SK-N-SH treated with all-trans-retinoic acid at 6 μM for 48 hours (cell line): ENCODE measurements at regions not wholly inside any gene's neighbourhood (a gene's known extent, or its start where the extent isn't known, plus 50 kb on each side); places are given as distances from the start of the nearest gene placed in this dataset.

Experiments used
- ATAC-seq: fragments of 200-7000 bp; cut with Tn5 transposase; 3 replicates; pipeline ENCODE4 v1.9.1; 2020; ENCODE audit warnings: mild to moderate bottlenecking, moderate library complexity
- ARNTL ChIP-seq: fragments of 450-650 bp; formaldehyde crosslinking; IDR thresholded peaks from 2 replicates; pipeline ENCODE4 v1.5.0; 2020; ENCODE audit warnings: low read depth, mild to moderate bottlenecking, moderate library complexity, borderline replicate concordance
- BACH2 ChIP-seq: fragments of 250-450 bp; sonication (Bioruptor Pico); IDR thresholded peaks from 2 replicates; pipeline ENCODE4 v1.9.0; 2021; ENCODE audit warnings: mild to moderate bottlenecking, borderline replicate concordance
- ESRRG ChIP-seq: fragments of 250-450 bp; sonication (Bioruptor Pico); IDR thresholded peaks from 2 replicates; pipeline ENCODE4 v1.6.1; 2021; ENCODE audit warnings: mild to moderate bottlenecking
- GLIS3 ChIP-seq: fragments of 250-450 bp; sonication (Bioruptor Pico); IDR thresholded peaks from 2 replicates; pipeline ENCODE4 v1.5.0; 2020; ENCODE audit warnings: mild to moderate bottlenecking, moderate library complexity
- ISL1 ChIP-seq: fragments of 250-450 bp; sonication (Bioruptor Pico); IDR thresholded peaks from 2 replicates; pipeline ENCODE4 v2.1.2; 2022; ENCODE audit warnings: mild to moderate bottlenecking, moderate library complexity
- PPARA ChIP-seq: fragments of 250-450 bp; sonication (Bioruptor Pico); IDR thresholded peaks from 2 replicates; pipeline ENCODE4 v1.5.0; 2020; ENCODE audit warnings: mild to moderate bottlenecking, borderline replicate concordance
- RARB ChIP-seq: fragments of 250-450 bp; sonication (Bioruptor Pico); IDR thresholded peaks from 2 replicates; pipeline ENCODE4 v1.8.0; 2021; ENCODE audit warnings: mild to moderate bottlenecking, moderate library complexity
- SNAI2 ChIP-seq: fragments of 250-450 bp; sonication (Bioruptor Pico); IDR thresholded peaks from 2 replicates; pipeline ENCODE4 v1.5.0; 2020; ENCODE audit warnings: mild to moderate bottlenecking, moderate library complexity
- TCF4 ChIP-seq: fragments of 250-450 bp; sonication (Bioruptor Pico); IDR thresholded peaks from 2 replicates; pipeline ENCODE4 v1.8.0; 2021; ENCODE audit warnings: mild to moderate bottlenecking, moderate library complexity, borderline replicate concordance
- TOX ChIP-seq: fragments of 250-450 bp; sonication (Bioruptor Pico); IDR thresholded peaks from 2 replicates; pipeline ENCODE4 v1.8.0; 2021; ENCODE audit warnings: mild to moderate bottlenecking, moderate library complexity, borderline replicate concordance
- ZC3H10 ChIP-seq: fragments of 250-450 bp; sonication (Bioruptor Pico); IDR thresholded peaks from 2 replicates; pipeline ENCODE4 v1.5.1; 2021; ENCODE audit warnings: mild to moderate bottlenecking, moderate library complexity
- ZFP3 ChIP-seq: fragments of 250-450 bp; sonication (Bioruptor Pico); IDR thresholded peaks from 2 replicates; pipeline ENCODE4 v1.5.0; 2020; ENCODE audit warnings: mild to moderate bottlenecking, moderate library complexity
- ZFP30 ChIP-seq: fragments of 450-650 bp; formaldehyde crosslinking; IDR thresholded peaks from 2 replicates; pipeline ENCODE4 v1.5.0; 2022; ENCODE audit warnings: mild to moderate bottlenecking, moderate library complexity
- ZNF565 ChIP-seq: fragments of 450-650 bp; formaldehyde crosslinking; conservative IDR thresholded peaks from 2 replicates; pipeline ENCODE4 v1.5.0; 2020; ENCODE audit warnings: low read depth, mild to moderate bottlenecking, moderate library complexity
- ZNF70 ChIP-seq: fragments of 450-650 bp; formaldehyde crosslinking; IDR thresholded peaks from 2 replicates; pipeline ENCODE4 v1.5.0; 2020; ENCODE audit warnings: mild to moderate bottlenecking, moderate library complexity
- TF ChIP-seq, protein P1 (sequence below): fragments of 250-450 bp; sonication (Bioruptor Pico); IDR thresholded peaks from 2 replicates; pipeline ENCODE4 v1.5.1; 2020; ENCODE audit warnings: low read depth, mild to moderate bottlenecking, moderate library complexity
- TF ChIP-seq, protein P2 (sequence below): fragments of 250-450 bp; sonication (Bioruptor Pico); IDR thresholded peaks from 2 replicates; pipeline ENCODE4 v1.5.0; 2020; ENCODE audit warnings: mild to moderate bottlenecking, moderate library complexity
- TF ChIP-seq, protein P3 (sequence below): fragments of 250-450 bp; sonication (Bioruptor Pico); IDR thresholded peaks from 2 replicates; pipeline ENCODE4 v1.8.0; 2020; ENCODE audit warnings: mild to moderate bottlenecking, moderate library complexity, borderline replicate concordance
- TF ChIP-seq, protein P4 (sequence below): fragments of 250-450 bp; sonication (Bioruptor Pico); IDR thresholded peaks from 2 replicates; pipeline ENCODE4 v1.8.0; 2021; ENCODE audit warnings: low read depth, mild to moderate bottlenecking, moderate library complexity, borderline replicate concordance

DNA sequence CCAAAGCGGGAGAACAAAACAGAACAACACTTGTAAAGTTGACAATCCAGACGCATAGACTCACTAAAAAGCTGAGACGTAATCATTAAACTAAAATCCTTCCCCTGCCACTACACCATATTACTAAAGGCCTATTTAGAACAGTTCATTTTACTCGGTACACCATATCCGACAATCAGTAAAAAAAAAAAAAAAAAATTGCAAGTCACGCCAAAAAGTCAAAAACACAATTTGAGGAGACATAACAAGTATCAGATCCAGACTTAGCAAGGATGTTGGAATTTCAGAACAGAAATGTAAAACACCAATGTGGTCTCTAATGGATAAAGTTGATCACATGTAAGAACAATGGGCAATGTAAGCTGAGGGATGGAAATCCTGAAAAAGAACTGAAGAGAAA, 1899.4 kb downstream of the STIM2 start (continued):
- TF ChIP-seq, protein P1, sequence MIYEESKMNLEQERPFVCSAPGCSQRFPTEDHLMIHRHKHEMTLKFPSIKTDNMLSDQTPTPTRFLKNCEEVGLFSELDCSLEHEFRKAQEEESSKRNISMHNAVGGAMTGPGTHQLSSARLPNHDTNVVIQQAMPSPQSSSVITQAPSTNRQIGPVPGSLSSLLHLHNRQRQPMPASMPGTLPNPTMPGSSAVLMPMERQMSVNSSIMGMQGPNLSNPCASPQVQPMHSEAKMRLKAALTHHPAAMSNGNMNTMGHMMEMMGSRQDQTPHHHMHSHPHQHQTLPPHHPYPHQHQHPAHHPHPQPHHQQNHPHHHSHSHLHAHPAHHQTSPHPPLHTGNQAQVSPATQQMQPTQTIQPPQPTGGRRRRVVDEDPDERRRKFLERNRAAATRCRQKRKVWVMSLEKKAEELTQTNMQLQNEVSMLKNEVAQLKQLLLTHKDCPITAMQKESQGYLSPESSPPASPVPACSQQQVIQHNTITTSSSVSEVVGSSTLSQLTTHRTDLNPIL (CRISPR knock-in tag) = no peak
- no peak for TF ChIP-seq ISL1 (CRISPR knock-in tag)
- TF ChIP-seq ZNF565 (CRISPR knock-in tag) = no peak
- TF ChIP-seq, protein P2, sequence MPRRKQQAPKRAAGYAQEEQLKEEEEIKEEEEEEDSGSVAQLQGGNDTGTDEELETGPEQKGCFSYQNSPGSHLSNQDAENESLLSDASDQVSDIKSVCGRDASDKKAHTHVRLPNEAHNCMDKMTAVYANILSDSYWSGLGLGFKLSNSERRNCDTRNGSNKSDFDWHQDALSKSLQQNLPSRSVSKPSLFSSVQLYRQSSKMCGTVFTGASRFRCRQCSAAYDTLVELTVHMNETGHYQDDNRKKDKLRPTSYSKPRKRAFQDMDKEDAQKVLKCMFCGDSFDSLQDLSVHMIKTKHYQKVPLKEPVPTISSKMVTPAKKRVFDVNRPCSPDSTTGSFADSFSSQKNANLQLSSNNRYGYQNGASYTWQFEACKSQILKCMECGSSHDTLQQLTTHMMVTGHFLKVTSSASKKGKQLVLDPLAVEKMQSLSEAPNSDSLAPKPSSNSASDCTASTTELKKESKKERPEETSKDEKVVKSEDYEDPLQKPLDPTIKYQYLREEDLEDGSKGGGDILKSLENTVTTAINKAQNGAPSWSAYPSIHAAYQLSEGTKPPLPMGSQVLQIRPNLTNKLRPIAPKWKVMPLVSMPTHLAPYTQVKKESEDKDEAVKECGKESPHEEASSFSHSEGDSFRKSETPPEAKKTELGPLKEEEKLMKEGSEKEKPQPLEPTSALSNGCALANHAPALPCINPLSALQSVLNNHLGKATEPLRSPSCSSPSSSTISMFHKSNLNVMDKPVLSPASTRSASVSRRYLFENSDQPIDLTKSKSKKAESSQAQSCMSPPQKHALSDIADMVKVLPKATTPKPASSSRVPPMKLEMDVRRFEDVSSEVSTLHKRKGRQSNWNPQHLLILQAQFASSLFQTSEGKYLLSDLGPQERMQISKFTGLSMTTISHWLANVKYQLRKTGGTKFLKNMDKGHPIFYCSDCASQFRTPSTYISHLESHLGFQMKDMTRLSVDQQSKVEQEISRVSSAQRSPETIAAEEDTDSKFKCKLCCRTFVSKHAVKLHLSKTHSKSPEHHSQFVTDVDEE (CRISPR knock-in tag) = no peak
- TF ChIP-seq, all 23 proteins: peak for 0

DNA sequence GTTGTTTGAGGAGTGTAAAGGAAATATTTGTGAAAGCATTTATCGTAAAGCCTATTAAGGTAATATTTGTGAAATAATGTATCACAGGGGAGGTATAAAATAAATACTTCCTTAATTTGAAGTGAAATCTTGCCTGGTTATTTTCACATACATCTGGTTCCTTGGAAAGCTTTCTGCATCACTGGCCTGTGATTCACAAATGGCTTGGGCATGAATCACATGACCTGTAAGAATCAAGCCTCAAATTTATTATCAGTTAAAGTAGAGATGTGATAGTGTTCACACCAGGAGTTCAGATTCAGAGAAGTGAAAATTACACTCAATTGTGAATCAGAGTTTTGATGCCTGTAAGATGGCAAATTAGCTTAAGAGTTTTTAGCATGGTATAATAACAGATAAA, 1911.4 kb downstream of the STIM2 start:
- TF ChIP-seq ARNTL (CRISPR knock-in tag) (no peak), TCF4 (CRISPR knock-in tag) (no peak), TOX (no peak), ZFP3 (CRISPR knock-in tag) (no peak), BACH2 (CRISPR knock-in tag) (no peak), ZNF70 (CRISPR knock-in tag) (no peak), SNAI2 (CRISPR knock-in tag) (no peak), PPARA (CRISPR knock-in tag) (no peak)
- TF ChIP-seq, protein P1 (CRISPR knock-in tag) = no peak
- TF ChIP-seq, protein P3, sequence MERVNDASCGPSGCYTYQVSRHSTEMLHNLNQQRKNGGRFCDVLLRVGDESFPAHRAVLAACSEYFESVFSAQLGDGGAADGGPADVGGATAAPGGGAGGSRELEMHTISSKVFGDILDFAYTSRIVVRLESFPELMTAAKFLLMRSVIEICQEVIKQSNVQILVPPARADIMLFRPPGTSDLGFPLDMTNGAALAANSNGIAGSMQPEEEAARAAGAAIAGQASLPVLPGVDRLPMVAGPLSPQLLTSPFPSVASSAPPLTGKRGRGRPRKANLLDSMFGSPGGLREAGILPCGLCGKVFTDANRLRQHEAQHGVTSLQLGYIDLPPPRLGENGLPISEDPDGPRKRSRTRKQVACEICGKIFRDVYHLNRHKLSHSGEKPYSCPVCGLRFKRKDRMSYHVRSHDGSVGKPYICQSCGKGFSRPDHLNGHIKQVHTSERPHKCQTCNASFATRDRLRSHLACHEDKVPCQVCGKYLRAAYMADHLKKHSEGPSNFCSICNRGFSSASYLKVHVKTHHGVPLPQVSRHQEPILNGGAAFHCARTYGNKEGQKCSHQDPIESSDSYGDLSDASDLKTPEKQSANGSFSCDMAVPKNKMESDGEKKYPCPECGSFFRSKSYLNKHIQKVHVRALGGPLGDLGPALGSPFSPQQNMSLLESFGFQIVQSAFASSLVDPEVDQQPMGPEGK (CRISPR knock-in tag) = no peak
- TF ChIP-seq, protein P2 (CRISPR knock-in tag) = no peak
- TF ChIP-seq, protein P4, sequence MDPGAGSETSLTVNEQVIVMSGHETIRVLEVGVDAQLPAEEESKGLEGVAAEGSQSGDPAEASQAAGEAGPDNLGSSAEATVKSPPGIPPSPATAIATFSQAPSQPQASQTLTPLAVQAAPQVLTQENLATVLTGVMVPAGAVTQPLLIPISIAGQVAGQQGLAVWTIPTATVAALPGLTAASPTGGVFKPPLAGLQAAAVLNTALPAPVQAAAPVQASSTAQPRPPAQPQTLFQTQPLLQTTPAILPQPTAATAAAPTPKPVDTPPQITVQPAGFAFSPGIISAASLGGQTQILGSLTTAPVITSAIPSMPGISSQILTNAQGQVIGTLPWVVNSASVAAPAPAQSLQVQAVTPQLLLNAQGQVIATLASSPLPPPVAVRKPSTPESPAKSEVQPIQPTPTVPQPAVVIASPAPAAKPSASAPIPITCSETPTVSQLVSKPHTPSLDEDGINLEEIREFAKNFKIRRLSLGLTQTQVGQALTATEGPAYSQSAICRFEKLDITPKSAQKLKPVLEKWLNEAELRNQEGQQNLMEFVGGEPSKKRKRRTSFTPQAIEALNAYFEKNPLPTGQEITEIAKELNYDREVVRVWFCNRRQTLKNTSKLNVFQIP (CRISPR knock-in tag) = no peak
- no peak for ATAC-seq

DNA sequence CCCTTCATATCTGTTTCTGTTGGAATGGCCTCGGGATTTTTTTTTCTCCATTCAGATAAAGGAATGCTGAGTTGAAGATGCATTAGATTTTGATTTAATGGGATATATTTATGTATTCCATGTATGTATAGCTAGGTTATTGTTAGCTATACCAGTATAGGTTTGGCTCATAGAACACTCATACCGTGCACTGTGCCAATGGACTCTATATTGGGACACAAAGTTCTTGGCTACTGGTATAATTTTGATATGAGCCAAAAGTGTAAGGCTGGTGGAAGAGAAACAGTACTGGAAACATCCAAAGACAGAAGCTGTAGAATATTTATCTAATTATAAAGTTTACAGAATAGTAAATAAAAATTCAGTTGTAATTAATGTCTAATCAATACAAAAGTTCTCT, 1912.1 kb downstream of the STIM2 start:
- no peak for ATAC-seq
- TF ChIP-seq TCF4 (CRISPR knock-in tag) = no peak
- no peak for TF ChIP-seq ZC3H10 (CRISPR knock-in tag)
- TF ChIP-seq ZFP30 (CRISPR knock-in tag) = no peak
- no peak for TF ChIP-seq PPARA (CRISPR knock-in tag)
- TF ChIP-seq GLIS3 (CRISPR knock-in tag) = no peak
- no peak for TF ChIP-seq SNAI2 (CRISPR knock-in tag)
- TF ChIP-seq, protein P4 (CRISPR knock-in tag) = no peak
- no peak for TF ChIP-seq ESRRG
- no peak for TF ChIP-seq RARB (CRISPR knock-in tag)
- TF ChIP-seq, protein P1 (CRISPR knock-in tag) = no peak
- no peak for TF ChIP-seq ZNF565 (CRISPR knock-in tag)
- TF ChIP-seq, protein P3 (CRISPR knock-in tag) = no peak
- no peak for TF ChIP-seq ZNF70 (CRISPR knock-in tag)
